Sigmoid colon (tissue), 6 donors: ENCODE measurements at regions not wholly inside any gene's neighbourhood (a gene's known extent, or its start where the extent isn't known, plus 50 kb on each side); places are given as distances from the start of the nearest gene placed in this dataset.

ENCODE experiments used
- DNase-seq: peaks from one replicate; pipeline ENCODE4 v3.0.0-alpha.2; 2019
- H3K27ac ChIP-seq, 4 donors: fragments of 200-600 bp; sonication (generic); one replicate each; pipeline ENCODE4 v1.5.1; 2016 to 2019; ENCODE audit warnings: mild to moderate bottlenecking in 1 of 4
- H3K27me3 ChIP-seq, 3 donors: fragments of 200-600 bp; sonication (generic); one replicate each; pipeline ENCODE4 v1.5.1; 2019; ENCODE audit warnings: mild to moderate bottlenecking in 1 of 3
- H3K36me3 ChIP-seq, 4 donors: fragments of 200-600 bp; sonication (generic); one replicate each; pipeline ENCODE4 v1.5.1; 2016 to 2019
- H3K4me1 ChIP-seq, 4 donors: fragments of 200-600 bp; sonication (generic); one replicate each; pipeline ENCODE4 v1.5.1; 2017 to 2019
- H3K4me3 ChIP-seq, 4 donors: fragments of 200-600 bp; sonication (generic); one replicate each; pipeline ENCODE4 v1.5.1; 2017 to 2019; ENCODE audit warnings: mild to moderate bottlenecking in 2 of 4, moderate library complexity in 1 of 4
- H3K9me3 ChIP-seq, 4 donors: fragments of 200-600 bp in 3 of 4; sonication (generic) in 3 of 4; one replicate each; pipeline versions ENCODE4 v1.5.1 to v1.6.1; 2013 to 2019
- EP300 ChIP-seq, 4 donors: sonication (generic); formaldehyde crosslinking; IDR thresholded peaks; one replicate each; pipeline ENCODE4 v1.6.1; 2017; ENCODE audit warnings: antibody characterized with exemption in 4 of 4
- POLR2A ChIP-seq, 2 donors: fragments of 450-650 bp; IDR thresholded peaks; one replicate each; pipeline ENCODE4 v1.6.1; 2016; ENCODE audit warnings: antibody characterized with exemption in 2 of 2, mild to moderate bottlenecking in 2 of 2, moderate library complexity in 2 of 2
- POLR2AphosphoS5 ChIP-seq, 4 donors: sonication (generic); formaldehyde crosslinking; IDR thresholded peaks; one replicate each; pipeline ENCODE4 v1.6.1; 2017; ENCODE audit warnings: antibody characterized with exemption in 4 of 4
- WGBS, 2 donors: extraction: QIAGEN DNeasy Blood & Tissue Kit; methylation state at CpG; one replicate each; pipeline ENCODE4 v1.1.7; 2013; 5-methylcytosine and 5-hydroxymethylcytosine counted together
- intact Hi-C: fragments of 100-400 bp; cut with DNase I; formaldehyde crosslinking; loops from one replicate; pipeline ENCODE4 v1.15.1; 2023
- TF ChIP-seq, protein P1 (sequence below), 4 experiments: fragments of 450-650 bp in 3 of 4; fragments of 200-600 bp in 1 of 4; IDR thresholded peaks; one replicate each; pipeline ENCODE4 v1.5.1; 2016 to 2019; ENCODE audit warnings: antibody characterized with exemption in 4 of 4, mild to moderate bottlenecking in 3 of 4, moderate library complexity in 2 of 4
- donor health status: healthy with polysubstance abuse.
- donor health status: healthy.

GRCh38 chr2:234615643-234616356, 118.9 kb upstream of the ARL4C start:
- H3K9me3 ChIP-seq: peaks cover 0 to 2% (median 0%) of the 10 kb centered on the region in 4 donors
- 76 to 84% methylated on average over 6 of the region's 6 CpGs for WGBS, 2 donors
- no peak overlapping the region for H3K4me3 ChIP-seq
- no peaks in the 10 kb centered on the region for H3K36me3 ChIP-seq
- H3K4me1 ChIP-seq: no peaks in the 10 kb centered on the region
- no peak overlapping the region for H3K27ac ChIP-seq
- TF ChIP-seq POLR2AphosphoS5 (IDR thresholded peaks at IDR 0.05): no peak
- TF ChIP-seq EP300 (IDR thresholded peaks at IDR 0.05): no peak
- TF ChIP-seq POLR2A (IDR thresholded peaks at IDR 0.05): no peak
- TF ChIP-seq, protein P1, sequence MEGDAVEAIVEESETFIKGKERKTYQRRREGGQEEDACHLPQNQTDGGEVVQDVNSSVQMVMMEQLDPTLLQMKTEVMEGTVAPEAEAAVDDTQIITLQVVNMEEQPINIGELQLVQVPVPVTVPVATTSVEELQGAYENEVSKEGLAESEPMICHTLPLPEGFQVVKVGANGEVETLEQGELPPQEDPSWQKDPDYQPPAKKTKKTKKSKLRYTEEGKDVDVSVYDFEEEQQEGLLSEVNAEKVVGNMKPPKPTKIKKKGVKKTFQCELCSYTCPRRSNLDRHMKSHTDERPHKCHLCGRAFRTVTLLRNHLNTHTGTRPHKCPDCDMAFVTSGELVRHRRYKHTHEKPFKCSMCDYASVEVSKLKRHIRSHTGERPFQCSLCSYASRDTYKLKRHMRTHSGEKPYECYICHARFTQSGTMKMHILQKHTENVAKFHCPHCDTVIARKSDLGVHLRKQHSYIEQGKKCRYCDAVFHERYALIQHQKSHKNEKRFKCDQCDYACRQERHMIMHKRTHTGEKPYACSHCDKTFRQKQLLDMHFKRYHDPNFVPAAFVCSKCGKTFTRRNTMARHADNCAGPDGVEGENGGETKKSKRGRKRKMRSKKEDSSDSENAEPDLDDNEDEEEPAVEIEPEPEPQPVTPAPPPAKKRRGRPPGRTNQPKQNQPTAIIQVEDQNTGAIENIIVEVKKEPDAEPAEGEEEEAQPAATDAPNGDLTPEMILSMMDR (IDR thresholded peaks at IDR 0.05): no peak
- intact Hi-C loops: no loop called here
- no peaks in the 10 kb centered on the region for H3K27me3 ChIP-seq
- DNase-seq: no peak

GRCh38 chr2:234611209-234611608, 114.3 kb upstream of the ARL4C start:
- TF ChIP-seq POLR2AphosphoS5 (IDR thresholded peaks at IDR 0.05) (no peak), POLR2A (IDR thresholded peaks at IDR 0.05) (no peak), EP300 (IDR thresholded peaks at IDR 0.05) (no peak)
- TF ChIP-seq, protein P1 (IDR thresholded peaks at IDR 0.05): no peak
- Histone ChIP-seq H3K36me3 (no peaks in the 10 kb centered on the region), H3K9me3 (peaks cover 0 to 2% (median 0%) of the 10 kb centered on the region in 4 donors), H3K27me3 (no peaks in the 10 kb centered on the region), H3K4me3 (no peak overlapping the region), H3K27ac (no peak overlapping the region), H3K4me1 (no peaks in the 10 kb centered on the region)
- no peak for DNase-seq
- intact Hi-C loops: no loop called here
- WGBS, 2 donors: 78 to 85% methylated on average over 1 of the region's 1 CpG

GRCh38 chr2:234608946-234609345, 112.1 kb upstream of the ARL4C start:
- no peak for DNase-seq
- WGBS, 2 donors: 95 to 97% methylated on average over 4 of the region's 4 CpGs
- Histone ChIP-seq H3K9me3 (peaks cover 0 to 2% (median 0%) of the 10 kb centered on the region in 4 donors), H3K36me3 (no peaks in the 10 kb centered on the region), H3K4me3 (no peak overlapping the region), H3K27me3 (no peaks in the 10 kb centered on the region), H3K27ac (no peak overlapping the region), H3K4me1 (no peaks in the 10 kb centered on the region)
- no peak for TF ChIP-seq EP300 (IDR thresholded peaks at IDR 0.05)
- TF ChIP-seq, protein P1 (IDR thresholded peaks at IDR 0.05): no peak
- no peak for TF ChIP-seq POLR2A (IDR thresholded peaks at IDR 0.05)
- no peak for TF ChIP-seq POLR2AphosphoS5 (IDR thresholded peaks at IDR 0.05)
- intact Hi-C loops: no loop called here

- Histone ChIP-seq H3K4me3 (no peak overlapping the region), H3K9me3 (peaks cover 0 to 2% (median 0%) of the 10 kb centered on the region in 4 donors), H3K27ac (no peak overlapping the region), H3K36me3 (no peaks in the 10 kb centered on the region), H3K4me1 (no peaks in the 10 kb centered on the region), H3K27me3 (no peaks in the 10 kb centered on the region)
- no peak for TF ChIP-seq POLR2AphosphoS5 (IDR thresholded peaks at IDR 0.05)
- no peak for TF ChIP-seq EP300 (IDR thresholded peaks at IDR 0.05)
- TF ChIP-seq POLR2A (IDR thresholded peaks at IDR 0.05): no peak
- TF ChIP-seq, protein P1 (IDR thresholded peaks at IDR 0.05): no peak
- no peak for DNase-seq
- intact Hi-C loops: no loop called here
- WGBS, 2 donors: 83 to 84% methylated on average over 8 of the region's 8 CpGs
Measured at GRCh38 chr2:234607691-234608090, 110.8 kb upstream of the ARL4C start.

- Histone ChIP-seq H3K27ac (no peak overlapping the region), H3K36me3 (no peaks in the 10 kb centered on the region), H3K4me1 (no peaks in the 10 kb centered on the region), H3K9me3 (peaks cover 0 to 2% (median 0%) of the 10 kb centered on the region in 4 donors), H3K27me3 (no peaks in the 10 kb centered on the region), H3K4me3 (no peak overlapping the region)
- WGBS, 2 donors: 90 to 92% methylated on average over 7 of the region's 7 CpGs
- DNase-seq: no peak
- no peak for TF ChIP-seq POLR2A (IDR thresholded peaks at IDR 0.05)
- TF ChIP-seq POLR2AphosphoS5 (IDR thresholded peaks at IDR 0.05): no peak
- TF ChIP-seq, protein P1 (IDR thresholded peaks at IDR 0.05): no peak
- no peak for TF ChIP-seq EP300 (IDR thresholded peaks at IDR 0.05)
- intact Hi-C loops: no loop called here
Measured at GRCh38 chr2:234606896-234607295, 110.0 kb upstream of the ARL4C start.
